Upper lobe of right lung (tissue), 1 donor: ENCODE measurements at regions not wholly inside any gene's neighbourhood (a gene's known extent, or its start where the extent isn't known, plus 50 kb on each side); places are given as distances from the start of the nearest gene placed in this dataset.
"Not testable (repeated sequence)": the region's sequence is repeated elsewhere in the genome, so short reads cannot be mapped to it uniquely, and the experiment has no call there.

ENCODE experiments used
- ATAC-seq: fragments of 200-7000 bp; cut with Tn5 transposase; one replicate; pipeline ENCODE4 v1.9.1; 2020; ENCODE audit warnings: mild to moderate bottlenecking, moderate library complexity
- DNase-seq: peaks from one replicate; pipeline ENCODE4 v3.0.0-alpha.2; 2020
- H3K27ac ChIP-seq: fragments of 200-600 bp; one replicate; pipeline ENCODE4 v1.8.0; 2022
- H3K27me3 ChIP-seq: fragments of 200-600 bp; one replicate; pipeline ENCODE4 v1.8.0; 2022; ENCODE audit warnings: mild to moderate bottlenecking
- H3K36me3 ChIP-seq: fragments of 200-600 bp; one replicate; pipeline ENCODE4 v1.8.0; 2022
- H3K4me1 ChIP-seq: fragments of 200-600 bp; one replicate; pipeline ENCODE4 v1.8.0; 2022
- H3K4me3 ChIP-seq: fragments of 200-600 bp; one replicate; pipeline ENCODE4 v1.8.0; 2022; ENCODE audit warnings: mild to moderate bottlenecking
- H3K9me3 ChIP-seq: fragments of 200-600 bp; one replicate; pipeline ENCODE4 v1.8.0; 2022
- intact Hi-C: fragments of 100-400 bp; cut with DNase I; formaldehyde crosslinking; loops from one replicate; pipeline ENCODE4 v1.11.0; 2022
- TF ChIP-seq, protein P1 (sequence below): fragments of 200-600 bp; IDR thresholded peaks from one replicate; pipeline ENCODE4 v1.8.0; 2022; ENCODE audit warnings: antibody characterized with exemption
- donor health status: DM: no; HTN: yes; CAD: no; lungs with severe emphysema.

DNA sequence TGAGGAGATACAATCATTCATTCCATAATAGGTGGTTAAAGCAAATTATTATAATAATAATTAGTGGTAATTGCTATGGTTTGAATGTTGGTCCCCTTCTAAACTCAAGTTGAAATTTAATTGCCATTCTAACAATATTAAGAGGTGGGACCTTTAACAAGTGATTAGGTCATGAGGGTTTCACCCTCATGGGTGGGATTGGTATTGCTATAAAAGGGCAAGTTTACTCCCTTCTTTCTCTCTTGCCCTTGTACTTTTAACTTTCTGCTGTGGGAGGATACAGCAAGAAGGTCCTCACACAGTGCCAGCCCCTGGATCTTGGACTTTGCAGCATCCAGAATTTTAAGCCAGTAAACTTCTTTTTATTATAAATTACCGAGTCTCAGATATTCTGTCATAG is 101.9 kb upstream of the PARP8 start:
- Histone ChIP-seq H3K4me1 (no peaks in the 10 kb centered on the region), H3K9me3 (no peaks in the 10 kb centered on the region), H3K4me3 (no peak overlapping the region), H3K27me3 (no peaks in the 10 kb centered on the region), H3K27ac (no peak overlapping the region), H3K36me3 (no peaks in the 10 kb centered on the region)
- DNase-seq = no peak
- intact Hi-C loops = no loop called here
- ATAC-seq = no peak
- TF ChIP-seq, protein P1, sequence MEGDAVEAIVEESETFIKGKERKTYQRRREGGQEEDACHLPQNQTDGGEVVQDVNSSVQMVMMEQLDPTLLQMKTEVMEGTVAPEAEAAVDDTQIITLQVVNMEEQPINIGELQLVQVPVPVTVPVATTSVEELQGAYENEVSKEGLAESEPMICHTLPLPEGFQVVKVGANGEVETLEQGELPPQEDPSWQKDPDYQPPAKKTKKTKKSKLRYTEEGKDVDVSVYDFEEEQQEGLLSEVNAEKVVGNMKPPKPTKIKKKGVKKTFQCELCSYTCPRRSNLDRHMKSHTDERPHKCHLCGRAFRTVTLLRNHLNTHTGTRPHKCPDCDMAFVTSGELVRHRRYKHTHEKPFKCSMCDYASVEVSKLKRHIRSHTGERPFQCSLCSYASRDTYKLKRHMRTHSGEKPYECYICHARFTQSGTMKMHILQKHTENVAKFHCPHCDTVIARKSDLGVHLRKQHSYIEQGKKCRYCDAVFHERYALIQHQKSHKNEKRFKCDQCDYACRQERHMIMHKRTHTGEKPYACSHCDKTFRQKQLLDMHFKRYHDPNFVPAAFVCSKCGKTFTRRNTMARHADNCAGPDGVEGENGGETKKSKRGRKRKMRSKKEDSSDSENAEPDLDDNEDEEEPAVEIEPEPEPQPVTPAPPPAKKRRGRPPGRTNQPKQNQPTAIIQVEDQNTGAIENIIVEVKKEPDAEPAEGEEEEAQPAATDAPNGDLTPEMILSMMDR = no peak

DNA sequence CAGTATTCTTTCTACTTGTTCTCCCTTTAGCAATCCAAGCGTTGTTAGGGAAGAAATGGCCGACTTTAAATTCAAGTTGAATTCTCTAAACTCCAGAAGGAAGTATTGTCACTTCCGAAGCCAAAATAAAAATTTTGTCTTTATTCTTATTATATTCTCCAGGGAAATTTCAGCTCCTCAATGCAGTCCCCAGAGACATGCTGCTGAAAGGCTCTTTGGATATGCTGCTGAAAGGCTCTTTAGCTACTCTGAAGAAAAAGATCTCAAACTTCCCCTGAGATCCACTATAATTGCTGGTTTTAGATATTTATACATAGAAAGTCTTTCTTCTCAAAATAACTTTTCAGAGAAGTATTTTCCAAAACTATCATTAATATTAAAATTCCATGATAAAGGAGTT is 92.3 kb upstream of the PARP8 start:
- intact Hi-C loops = no loop called here
- Histone ChIP-seq H3K36me3 (no peaks in the 10 kb centered on the region), H3K9me3 (no peaks in the 10 kb centered on the region), H3K4me3 (no peak overlapping the region), H3K27ac (no peak overlapping the region), H3K27me3 (no peaks in the 10 kb centered on the region), H3K4me1 (no peaks in the 10 kb centered on the region)
- TF ChIP-seq, protein P1 = no peak
- ATAC-seq (no peak), DNase-seq (no peak)

DNA sequence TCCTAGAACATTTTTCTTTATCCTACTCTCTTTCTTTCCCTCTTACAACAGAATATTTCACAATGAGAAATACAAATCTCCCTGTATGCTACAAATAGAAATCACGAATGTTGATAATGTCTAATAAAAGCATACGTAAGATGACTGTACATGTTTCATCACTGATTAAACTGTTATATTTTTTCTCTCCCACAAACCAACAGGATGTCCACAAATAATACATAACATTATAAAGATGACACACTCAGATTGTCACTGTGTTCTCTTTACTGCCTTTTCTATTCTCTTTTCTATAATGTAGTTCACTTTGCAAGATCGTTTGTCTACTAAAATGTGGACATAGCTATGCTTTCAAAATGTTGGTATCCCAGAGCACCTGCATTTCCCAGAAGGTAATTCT is 90.7 kb upstream of the PARP8 start:
- TF ChIP-seq, protein P1 = no peak
- Histone ChIP-seq H3K4me1 (no peaks in the 10 kb centered on the region), H3K36me3 (no peaks in the 10 kb centered on the region), H3K9me3 (no peaks in the 10 kb centered on the region), H3K4me3 (no peak overlapping the region), H3K27me3 (no peaks in the 10 kb centered on the region), H3K27ac (no peak overlapping the region)
- intact Hi-C loops = no loop called here
- no peak for DNase-seq
- no peak for ATAC-seq

DNA sequence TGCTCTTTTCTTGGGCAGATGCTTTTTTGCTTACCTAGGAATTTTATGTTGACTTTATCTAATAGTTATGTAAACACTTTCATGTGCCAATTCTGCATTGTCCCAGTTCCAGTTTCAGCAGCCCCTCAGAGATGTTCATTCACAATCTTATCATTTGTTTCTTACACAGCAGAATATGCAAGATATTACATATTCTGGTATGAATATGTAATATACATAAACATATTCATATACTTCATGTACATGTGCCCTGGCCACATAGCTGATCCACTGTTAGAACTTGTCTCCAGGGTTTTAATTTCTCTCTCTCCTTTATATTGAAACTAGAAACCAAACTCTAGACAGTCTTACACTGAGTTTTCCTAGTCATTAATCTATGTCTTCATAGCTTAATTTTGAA is 90.2 kb upstream of the PARP8 start:
- ATAC-seq (no peak), DNase-seq (no peak)
- Histone ChIP-seq H3K36me3 (no peaks in the 10 kb centered on the region), H3K27ac (no peak overlapping the region), H3K27me3 (no peaks in the 10 kb centered on the region), H3K4me1 (no peaks in the 10 kb centered on the region), H3K9me3 (no peaks in the 10 kb centered on the region), H3K4me3 (no peak overlapping the region)
- intact Hi-C loops = no loop called here
- TF ChIP-seq, protein P1 = no peak

DNA sequence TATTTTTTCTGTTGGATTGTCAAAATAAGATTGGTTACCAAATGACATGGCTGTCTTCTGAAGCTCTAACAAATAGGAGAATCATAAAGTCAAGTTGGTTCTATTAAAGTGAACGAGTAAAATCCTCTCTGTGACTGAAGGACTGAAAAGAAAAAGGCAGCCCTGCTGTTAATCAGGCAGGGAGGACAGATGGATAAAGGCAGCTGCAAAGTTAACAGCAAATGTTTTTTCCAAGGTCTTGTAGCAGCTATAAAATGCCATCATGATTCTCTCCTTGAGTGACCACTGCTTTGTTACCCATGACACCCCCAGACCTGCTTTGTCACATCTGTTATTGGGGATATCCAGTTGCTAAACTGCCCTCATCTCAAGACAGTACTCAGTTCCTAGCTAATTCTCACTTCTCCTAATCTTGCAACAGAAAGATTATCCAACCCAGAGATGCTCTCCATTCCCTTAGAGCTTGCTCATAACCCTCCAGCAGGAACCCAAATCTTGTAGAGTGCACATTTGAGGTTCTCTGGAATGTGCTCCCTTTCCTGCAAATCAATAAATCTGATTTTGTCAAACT is 89.7 kb upstream of the PARP8 start:
- DNase-seq (no peak), ATAC-seq (no peak)
- Histone ChIP-seq H3K4me3 (no peak overlapping the region), H3K27ac (no peak overlapping the region), H3K9me3 (no peaks in the 10 kb centered on the region), H3K36me3 (no peaks in the 10 kb centered on the region), H3K27me3 (no peaks in the 10 kb centered on the region), H3K4me1 (no peaks in the 10 kb centered on the region)
- TF ChIP-seq, protein P1 = no peak
- intact Hi-C loops = no loop called here

DNA sequence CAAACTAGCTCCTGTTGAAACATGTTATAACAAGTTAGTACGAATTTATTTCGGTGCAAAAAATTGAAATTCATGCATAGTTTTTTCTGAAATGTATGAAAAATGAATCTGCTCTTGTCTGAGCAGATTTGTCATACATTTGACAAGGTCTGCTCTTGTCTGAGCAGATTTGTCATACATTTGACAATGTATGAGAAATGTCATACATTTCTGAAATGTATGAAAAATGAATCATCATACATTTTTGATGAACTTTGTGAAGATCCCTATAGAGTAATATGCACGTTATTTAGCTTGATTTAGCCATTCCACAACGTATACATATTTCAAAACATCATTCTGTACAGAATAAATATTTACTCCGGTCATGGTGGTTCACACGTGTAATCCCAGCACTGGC is 85.9 kb upstream of the PARP8 start:
- H3K4me3 ChIP-seq = no peak overlapping the region
- no peaks in the 10 kb centered on the region for H3K27me3 ChIP-seq
- no peaks in the 10 kb centered on the region for H3K9me3 ChIP-seq
- no peak overlapping the region for H3K27ac ChIP-seq
- DNase-seq (no peak), ATAC-seq (no peak)
- H3K36me3 ChIP-seq = no peaks in the 10 kb centered on the region
- intact Hi-C loops = no loop called here
- TF ChIP-seq, protein P1 = no peak
- H3K4me1 ChIP-seq = no peaks in the 10 kb centered on the region

DNA sequence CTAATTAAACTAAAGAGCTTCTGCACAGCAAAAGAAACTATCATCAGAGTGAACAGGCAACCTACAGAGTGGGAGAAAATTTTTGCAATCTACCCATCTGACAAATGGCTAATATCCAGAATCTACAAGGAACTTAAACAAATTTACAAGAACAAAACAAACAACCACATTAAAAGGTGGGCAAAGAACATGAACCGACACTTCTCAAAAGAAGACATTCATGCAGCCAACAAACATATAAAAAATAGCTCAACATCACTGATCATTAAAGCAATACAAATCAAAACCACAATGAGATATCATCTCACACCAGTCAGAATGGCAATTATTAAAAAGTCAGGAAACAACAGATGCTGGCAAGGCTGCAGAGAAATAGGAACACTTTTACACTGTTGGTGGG is 84.6 kb upstream of the PARP8 start:
- DNase-seq, ATAC-seq, H3K27ac ChIP-seq, H3K27me3 ChIP-seq, intact Hi-C loops, H3K4me1 ChIP-seq, H3K4me3 ChIP-seq, H3K36me3 ChIP-seq, H3K9me3 ChIP-seq: not testable (repeated sequence)
